GM10266 (cell line): ENCODE measurements at regions not wholly inside any gene's neighbourhood (a gene's known extent, or its start where the extent isn't known, plus 50 kb on each side); places are given as distances from the start of the nearest gene placed in this dataset.

Source experiments
- DNase-seq: peaks from one replicate; pipeline ENCODE4 v3.0.0; 2012; ENCODE audit errors: extremely low spot score
- TF ChIP-seq, protein P1 (sequence below): IDR thresholded peaks from 2 replicates; pipeline ENCODE4 v1.5.1; 2012; ENCODE audit warnings: mild to moderate bottlenecking, low read depth; ENCODE audit not compliant: control insufficient read depth, insufficient read depth; ENCODE audit errors: missing control alignments

DNA sequence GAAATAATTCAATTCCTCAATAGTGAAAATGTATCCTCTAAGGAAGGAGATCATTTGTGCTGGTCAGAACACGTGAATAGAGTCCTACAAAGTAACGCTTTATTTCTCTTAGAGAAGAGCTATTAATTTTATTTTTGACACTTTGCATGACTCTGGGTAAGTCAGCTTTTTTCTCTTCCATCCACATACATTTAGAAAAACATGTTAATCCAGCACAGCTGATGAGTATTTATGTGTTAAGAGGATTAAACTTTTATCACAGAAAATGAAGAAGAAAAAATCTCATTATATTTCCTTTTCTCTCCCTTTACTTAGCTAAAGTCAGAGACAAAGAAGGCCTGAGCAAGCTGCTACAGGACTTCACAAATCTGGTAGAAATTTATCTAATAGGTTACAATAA lies 649.5 kb upstream of the CCDC179 start:
- DNase-seq: no peak
- TF ChIP-seq, protein P1, sequence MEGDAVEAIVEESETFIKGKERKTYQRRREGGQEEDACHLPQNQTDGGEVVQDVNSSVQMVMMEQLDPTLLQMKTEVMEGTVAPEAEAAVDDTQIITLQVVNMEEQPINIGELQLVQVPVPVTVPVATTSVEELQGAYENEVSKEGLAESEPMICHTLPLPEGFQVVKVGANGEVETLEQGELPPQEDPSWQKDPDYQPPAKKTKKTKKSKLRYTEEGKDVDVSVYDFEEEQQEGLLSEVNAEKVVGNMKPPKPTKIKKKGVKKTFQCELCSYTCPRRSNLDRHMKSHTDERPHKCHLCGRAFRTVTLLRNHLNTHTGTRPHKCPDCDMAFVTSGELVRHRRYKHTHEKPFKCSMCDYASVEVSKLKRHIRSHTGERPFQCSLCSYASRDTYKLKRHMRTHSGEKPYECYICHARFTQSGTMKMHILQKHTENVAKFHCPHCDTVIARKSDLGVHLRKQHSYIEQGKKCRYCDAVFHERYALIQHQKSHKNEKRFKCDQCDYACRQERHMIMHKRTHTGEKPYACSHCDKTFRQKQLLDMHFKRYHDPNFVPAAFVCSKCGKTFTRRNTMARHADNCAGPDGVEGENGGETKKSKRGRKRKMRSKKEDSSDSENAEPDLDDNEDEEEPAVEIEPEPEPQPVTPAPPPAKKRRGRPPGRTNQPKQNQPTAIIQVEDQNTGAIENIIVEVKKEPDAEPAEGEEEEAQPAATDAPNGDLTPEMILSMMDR: no peak

DNA sequence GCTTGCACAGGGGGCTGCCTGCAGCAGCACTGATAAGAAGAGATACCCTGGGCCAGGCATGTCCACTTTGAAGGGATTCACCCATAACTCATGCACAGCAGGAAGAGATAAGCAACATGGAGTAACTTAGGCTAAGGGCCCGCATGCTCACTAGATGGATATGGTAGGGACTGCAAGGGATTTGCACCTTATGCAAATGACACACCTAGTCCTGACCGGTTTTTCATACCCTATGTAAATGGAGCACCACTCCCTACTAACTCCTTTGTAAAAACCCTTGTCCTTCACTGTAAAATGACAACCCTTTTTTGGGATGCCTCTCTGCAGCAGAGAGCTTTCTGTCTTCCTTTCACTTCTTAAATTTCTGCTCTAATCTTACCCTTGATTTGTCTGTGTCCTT lies 658.9 kb upstream of the CCDC179 start:
- no peak for DNase-seq
- TF ChIP-seq, protein P1: no peak

DNA sequence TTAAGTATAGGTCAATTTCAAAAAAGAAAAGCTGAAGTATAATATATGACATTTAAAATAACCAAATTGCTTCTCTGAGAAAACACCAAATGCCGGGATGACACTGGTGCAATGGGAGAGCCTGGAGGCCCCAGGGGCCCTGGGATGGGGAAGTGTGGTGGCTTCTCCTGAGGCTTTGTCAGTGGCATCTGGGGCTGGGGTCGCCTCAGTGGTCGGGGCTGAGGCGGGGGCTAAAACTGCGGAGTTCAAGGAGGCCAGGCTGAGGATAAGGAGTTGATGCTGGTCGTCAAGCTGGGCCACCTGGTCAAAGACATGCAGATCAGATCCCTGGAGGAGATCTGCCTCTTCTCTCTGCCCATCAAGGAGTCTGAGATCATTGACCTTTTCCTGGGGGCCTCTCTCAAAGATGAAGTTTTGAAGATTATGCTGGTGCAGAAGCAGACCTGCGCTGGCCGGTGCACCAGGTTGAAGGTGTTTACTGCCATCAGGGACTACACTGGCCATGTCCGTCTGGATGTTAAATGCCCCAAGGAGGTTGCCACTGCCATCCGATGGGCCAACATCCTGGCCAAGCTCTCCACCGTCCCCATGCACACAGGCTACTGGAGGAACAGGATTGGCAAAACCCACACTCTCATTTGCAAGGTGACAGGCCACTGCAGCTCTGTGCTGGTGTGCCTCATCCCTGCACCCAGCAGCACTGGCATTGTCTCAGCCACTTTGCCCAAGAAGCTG lies 660.1 kb upstream of the CCDC179 start:
- DNase-seq: no peak
- TF ChIP-seq, protein P1: no peak

DNA sequence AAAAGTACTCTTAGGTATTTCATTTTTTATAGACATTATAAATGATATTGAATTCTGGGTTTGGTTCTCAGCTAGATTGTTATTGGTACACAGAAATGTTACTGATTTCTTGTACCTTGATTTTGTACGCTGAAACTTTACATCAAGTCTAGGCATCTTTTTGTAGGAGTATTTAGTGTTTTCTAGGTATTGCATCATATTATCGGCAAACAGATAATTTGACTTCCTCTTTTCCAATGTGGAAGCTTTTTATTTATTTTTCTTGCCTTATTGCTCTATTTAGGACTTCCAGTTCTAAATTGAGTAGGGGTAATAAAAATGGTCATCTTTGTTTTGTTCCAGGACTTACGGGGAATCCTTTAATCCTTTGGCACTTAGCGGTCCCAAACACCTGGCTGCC lies 676.6 kb upstream of the CCDC179 start:
- DNase-seq: no peak
- TF ChIP-seq, protein P1: no peak

DNA sequence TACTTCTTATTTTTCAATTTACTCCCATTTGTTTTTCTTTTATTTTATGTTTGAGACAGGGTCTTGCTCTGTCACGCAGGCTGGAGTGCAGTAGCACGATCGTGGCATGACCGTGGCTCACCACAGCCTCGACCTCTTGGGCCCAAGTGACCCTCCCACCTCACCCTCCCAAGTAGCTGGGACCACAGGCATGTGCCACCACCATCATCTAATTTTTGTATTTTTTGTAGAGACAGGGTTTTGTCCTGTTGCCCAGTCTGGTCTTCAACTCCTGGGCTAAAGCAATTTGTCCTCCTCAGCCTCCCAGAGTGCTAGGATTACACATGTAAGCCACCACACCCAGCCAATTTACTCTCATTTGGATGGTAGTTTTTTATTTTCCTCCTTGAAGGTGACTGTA lies 679.3 kb upstream of the CCDC179 start:
- TF ChIP-seq, protein P1: peak; percentile 0
- DNase-seq: no peak

DNA sequence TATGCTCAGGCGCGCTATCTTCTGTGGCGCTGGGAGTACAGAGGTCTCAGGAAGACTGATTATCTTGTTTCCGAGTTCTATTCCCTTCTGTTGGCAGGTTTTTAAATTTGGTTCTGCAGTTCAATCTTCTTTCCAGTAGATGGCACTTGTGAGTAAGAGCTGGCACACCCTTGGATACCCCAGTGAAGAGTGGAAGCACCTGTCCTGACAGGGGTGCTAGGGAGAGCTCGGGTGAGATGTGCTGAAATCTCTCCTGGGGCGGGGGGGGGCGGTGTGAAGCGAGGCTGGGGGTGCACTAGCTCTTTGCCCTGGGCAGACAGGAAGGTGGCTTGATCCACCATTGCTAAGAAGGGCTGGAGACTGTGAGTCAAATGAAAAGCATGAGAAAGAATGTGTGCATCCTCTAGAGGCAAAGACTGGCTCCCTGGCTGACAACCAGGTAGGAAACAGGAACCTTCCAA lies 679.9 kb upstream of the CCDC179 start:
- DNase-seq: peak; percentile 45
- TF ChIP-seq, protein P1: peak; percentile 77

DNA sequence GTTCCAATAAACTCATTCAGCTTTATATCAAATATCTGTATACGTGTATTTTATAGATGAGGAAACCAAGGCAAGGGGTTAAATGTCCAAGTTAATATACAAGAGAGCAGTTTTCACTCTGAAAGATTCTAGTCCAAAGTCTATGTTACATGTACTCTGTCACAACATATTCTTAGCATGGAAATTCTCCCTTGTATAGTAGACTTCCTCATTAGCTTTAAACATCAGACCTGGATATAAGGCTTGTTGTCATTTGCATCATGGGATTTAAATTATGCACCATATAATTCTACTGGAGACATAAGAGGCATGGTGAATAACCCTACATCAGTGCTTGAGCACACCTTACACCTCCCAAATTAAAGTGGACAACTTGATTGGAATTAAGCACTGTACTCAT lies 681.9 kb upstream of the CCDC179 start:
- TF ChIP-seq, protein P1: no peak
- DNase-seq: no peak
